ENCODE measurements at regions not wholly inside any gene's neighbourhood (a gene's known extent, or its start where the extent isn't known, plus 50 kb on each side); places are given as distances from the start of the nearest gene placed in this dataset.
"Not testable (repeated sequence)": the region's sequence is repeated elsewhere in the genome, so short reads cannot be mapped to it uniquely, and the experiment has no call there.

GRCh38 chr12:84384384-84384783, 528.2 kb downstream of the SLC6A15 start:
- no peaks in the 10 kb centered on the region for H4K20me1 ChIP-seq (ENCODE audit: control insufficient read depth, insufficient read depth, low read length, poor library complexity, severe bottlenecking)
- no CpG with 5 or more reads among the region's 1 CpG for WGBS (ENCODE audit: insufficient coverage)
- H3K4me1 ChIP-seq (ENCODE audit: control insufficient read depth in 2 of 2, insufficient read depth in 2 of 2, low read length in 2 of 2): no peaks in the 10 kb centered on the region
- H3K27me3 ChIP-seq (replicated peaks in 1 of 4; ENCODE audit: control extremely low read depth in 1 of 4, control insufficient read depth in 3 of 4, insufficient read depth in 4 of 4, low read length in 3 of 4): no peaks in the 10 kb centered on the region
- H3K9me3 ChIP-seq (ENCODE audit: control extremely low read depth in 1 of 3, control insufficient read depth in 2 of 3, insufficient read depth in 1 of 3, low read length in 2 of 3): no peaks in the 10 kb centered on the region
- H3K36me3 ChIP-seq (replicated peaks in 1 of 2; ENCODE audit: control extremely low read depth in 1 of 2, control insufficient read depth in 1 of 2, extremely low read depth in 1 of 2, insufficient read depth in 2 of 2, low read length in 1 of 2): no peaks in the 10 kb centered on the region
- no peak overlapping the region for H2AFZ ChIP-seq (ENCODE audit: insufficient read depth, low read depth, low read length, poor library complexity, severe bottlenecking)
- ChIA-PET CTCF (no interaction called here), POLR2A (no interaction called here)
- Mint-ChIP-seq H3K4me3 (no peak overlapping the region), H3K9me3 (ENCODE audit: insufficient read depth) (peaks cover 2% of the 10 kb centered on the region), H3K27me3 (no peaks in the 10 kb centered on the region), H3K27ac (no peak overlapping the region), H3K4me1 (no peaks in the 10 kb centered on the region)
- no peak for TF ChIP-seq EZH2 (IDR thresholded peaks at IDR 0.05; ENCODE audit: borderline replicate concordance, insufficient read depth, low read depth, low read length, poor library complexity, severe bottlenecking)
- TF ChIP-seq, protein P1, sequence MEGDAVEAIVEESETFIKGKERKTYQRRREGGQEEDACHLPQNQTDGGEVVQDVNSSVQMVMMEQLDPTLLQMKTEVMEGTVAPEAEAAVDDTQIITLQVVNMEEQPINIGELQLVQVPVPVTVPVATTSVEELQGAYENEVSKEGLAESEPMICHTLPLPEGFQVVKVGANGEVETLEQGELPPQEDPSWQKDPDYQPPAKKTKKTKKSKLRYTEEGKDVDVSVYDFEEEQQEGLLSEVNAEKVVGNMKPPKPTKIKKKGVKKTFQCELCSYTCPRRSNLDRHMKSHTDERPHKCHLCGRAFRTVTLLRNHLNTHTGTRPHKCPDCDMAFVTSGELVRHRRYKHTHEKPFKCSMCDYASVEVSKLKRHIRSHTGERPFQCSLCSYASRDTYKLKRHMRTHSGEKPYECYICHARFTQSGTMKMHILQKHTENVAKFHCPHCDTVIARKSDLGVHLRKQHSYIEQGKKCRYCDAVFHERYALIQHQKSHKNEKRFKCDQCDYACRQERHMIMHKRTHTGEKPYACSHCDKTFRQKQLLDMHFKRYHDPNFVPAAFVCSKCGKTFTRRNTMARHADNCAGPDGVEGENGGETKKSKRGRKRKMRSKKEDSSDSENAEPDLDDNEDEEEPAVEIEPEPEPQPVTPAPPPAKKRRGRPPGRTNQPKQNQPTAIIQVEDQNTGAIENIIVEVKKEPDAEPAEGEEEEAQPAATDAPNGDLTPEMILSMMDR (IDR thresholded peaks at IDR 0.05): no peak
- ATAC-seq (ENCODE audit: low read depth) (no peak), DNase-seq (no peak)
- H3K9ac ChIP-seq (ENCODE audit: low read length): no peak overlapping the region
- intact Hi-C loops (cut with micrococcal nuclease): no loop called here
- no peak overlapping the region for H3K4me2 ChIP-seq (replicated peaks; ENCODE audit: low read depth, low read length, poor library complexity, severe bottlenecking)
- no peak overlapping the region for H3K4me3 ChIP-seq (ENCODE audit: control extremely low read depth in 1 of 5, extremely low read depth in 1 of 5, insufficient read depth in 1 of 5, low read depth in 2 of 5, low read length in 4 of 5)
- H3K27ac ChIP-seq (ENCODE audit: low read length in 2 of 2): no peak overlapping the region
- no peaks in the 10 kb centered on the region for H3K79me2 ChIP-seq (ENCODE audit: control insufficient read depth, insufficient read depth, low read length)

- H3K27ac ChIP-seq (ENCODE audit: low read length in 2 of 2); H3K36me3 ChIP-seq (replicated peaks in 1 of 2; ENCODE audit: control extremely low read depth in 1 of 2, control insufficient read depth in 1 of 2, extremely low read depth in 1 of 2, insufficient read depth in 2 of 2, low read length in 1 of 2); H3K4me3 Mint-ChIP-seq; H3K27me3 Mint-ChIP-seq; H3K27ac Mint-ChIP-seq; H3K4me3 ChIP-seq (ENCODE audit: control extremely low read depth in 1 of 5, extremely low read depth in 1 of 5, insufficient read depth in 1 of 5, low read depth in 2 of 5, low read length in 4 of 5); POLR2A ChIA-PET; intact Hi-C loops (cut with micrococcal nuclease); H3K27me3 ChIP-seq (replicated peaks in 1 of 4; ENCODE audit: control extremely low read depth in 1 of 4, control insufficient read depth in 3 of 4, insufficient read depth in 4 of 4, low read length in 3 of 4); H3K9me3 Mint-ChIP-seq (ENCODE audit: insufficient read depth); H4K20me1 ChIP-seq (ENCODE audit: control insufficient read depth, insufficient read depth, low read length, poor library complexity, severe bottlenecking); CTCF ChIA-PET; DNase-seq; H3K4me1 ChIP-seq (ENCODE audit: control insufficient read depth in 2 of 2, insufficient read depth in 2 of 2, low read length in 2 of 2); H3K4me1 Mint-ChIP-seq; H3K9me3 ChIP-seq (ENCODE audit: control extremely low read depth in 1 of 3, control insufficient read depth in 2 of 3, insufficient read depth in 1 of 3, low read length in 2 of 3); H3K9ac ChIP-seq (ENCODE audit: low read length); H3K79me2 ChIP-seq (ENCODE audit: control insufficient read depth, insufficient read depth, low read length); ATAC-seq (ENCODE audit: low read depth); H2AFZ ChIP-seq (ENCODE audit: insufficient read depth, low read depth, low read length, poor library complexity, severe bottlenecking); H3K4me2 ChIP-seq (replicated peaks; ENCODE audit: low read depth, low read length, poor library complexity, severe bottlenecking): not testable (repeated sequence)
- WGBS (ENCODE audit: insufficient coverage): no CpG with 5 or more reads among the region's 1 CpG
Observed at GRCh38 chr12:84382486-84382885, 530.1 kb downstream of the SLC6A15 start.

Data from B cell (primary cell).